ENCODE measurements at regions not wholly inside any gene's neighbourhood (a gene's known extent, or its start where the extent isn't known, plus 50 kb on each side); places are given as distances from the start of the nearest gene placed in this dataset.

- H3K36me3 ChIP-seq (ENCODE audit: control insufficient read depth in 1 of 2, insufficient read depth in 2 of 2, low read length in 2 of 2): no peaks in the 10 kb centered on the region
- peaks cover 0 to 10% of the 10 kb centered on the region in 2 donors for H3K4me1 ChIP-seq (ENCODE audit: control insufficient read depth in 1 of 2, insufficient read depth in 2 of 2, low read length in 2 of 2)
- H3K4me3 ChIP-seq (ENCODE audit: low read depth in 1 of 2, low read length in 2 of 2): no peak overlapping the region
- no peaks in the 10 kb centered on the region for H3K27me3 ChIP-seq (ENCODE audit: low read depth, low read length)
- H3K27ac ChIP-seq (ENCODE audit: low read length): no peak overlapping the region
- H3K9me3 ChIP-seq (ENCODE audit: control insufficient read depth in 1 of 2, low read length in 2 of 2): no peaks in the 10 kb centered on the region
Observed at GRCh38 chr2:8312221-8312620, 369.6 kb upstream of the ID2 start.

DNA sequence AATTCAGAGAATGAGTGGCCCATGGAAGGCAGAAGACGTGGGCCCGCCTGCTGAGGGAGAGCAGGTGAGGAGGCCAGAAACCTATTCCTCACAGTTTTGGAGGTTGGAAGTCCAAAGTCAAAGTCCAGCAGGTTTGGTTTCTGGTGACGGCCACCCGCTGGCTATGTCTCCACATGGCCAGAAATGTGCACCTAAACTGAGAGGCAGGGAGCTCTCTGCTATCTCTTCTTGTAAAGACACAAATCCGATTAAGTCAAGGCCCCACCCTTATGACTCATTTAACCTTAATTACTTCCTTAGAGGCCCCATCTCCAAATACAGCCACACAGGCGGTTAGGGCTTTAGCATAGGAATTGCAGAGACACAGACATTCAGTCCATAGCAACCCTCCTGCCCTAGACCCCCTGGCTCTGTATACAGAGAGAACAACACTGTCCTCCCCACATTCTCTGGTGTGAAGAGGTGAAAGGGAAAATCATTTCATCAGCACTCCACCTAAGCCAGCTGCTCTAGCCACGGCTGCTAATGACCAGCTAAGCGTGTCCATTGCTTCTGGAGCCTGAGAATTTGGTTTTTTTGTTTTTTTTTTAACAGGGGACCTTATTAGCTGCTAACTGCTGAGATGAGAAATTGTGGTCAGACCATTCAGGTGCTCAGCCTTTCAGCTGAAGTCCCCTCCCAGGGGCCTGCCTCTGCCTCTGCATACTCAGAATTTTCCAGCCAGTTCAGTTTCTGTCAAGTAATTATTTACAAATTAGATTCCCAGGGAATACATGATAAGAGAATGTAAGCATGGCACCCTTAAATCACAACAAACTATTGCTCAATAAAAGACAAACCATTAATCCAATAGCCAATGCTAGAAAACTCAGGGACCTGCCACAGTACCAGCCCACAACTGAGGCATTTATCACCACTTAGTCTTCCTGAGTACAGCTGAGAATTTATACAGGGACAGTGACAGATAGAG, 368.7 kb upstream of the ID2 start:
- peaks cover 0 to 10% of the 10 kb centered on the region in 2 donors for H3K4me1 ChIP-seq (ENCODE audit: control insufficient read depth in 1 of 2, insufficient read depth in 2 of 2, low read length in 2 of 2)

GRCh38 chr2:8314063-8314462, 367.8 kb upstream of the ID2 start:
- H3K4me1 ChIP-seq (ENCODE audit: control insufficient read depth in 1 of 2, insufficient read depth in 2 of 2, low read length in 2 of 2): peaks cover 0 to 10% of the 10 kb centered on the region in 2 donors

More for the DNA sequence above, 368.7 kb upstream of the ID2 start:
- Histone ChIP-seq H3K27ac (ENCODE audit: low read length) (no peak overlapping the region), H3K9me3 (ENCODE audit: control insufficient read depth in 1 of 2, low read length in 2 of 2) (no peaks in the 10 kb centered on the region), H3K36me3 (ENCODE audit: control insufficient read depth in 1 of 2, insufficient read depth in 2 of 2, low read length in 2 of 2) (no peaks in the 10 kb centered on the region), H3K27me3 (ENCODE audit: low read depth, low read length) (no peaks in the 10 kb centered on the region), H3K4me3 (ENCODE audit: low read depth in 1 of 2, low read length in 2 of 2) (no peak overlapping the region)

DNA sequence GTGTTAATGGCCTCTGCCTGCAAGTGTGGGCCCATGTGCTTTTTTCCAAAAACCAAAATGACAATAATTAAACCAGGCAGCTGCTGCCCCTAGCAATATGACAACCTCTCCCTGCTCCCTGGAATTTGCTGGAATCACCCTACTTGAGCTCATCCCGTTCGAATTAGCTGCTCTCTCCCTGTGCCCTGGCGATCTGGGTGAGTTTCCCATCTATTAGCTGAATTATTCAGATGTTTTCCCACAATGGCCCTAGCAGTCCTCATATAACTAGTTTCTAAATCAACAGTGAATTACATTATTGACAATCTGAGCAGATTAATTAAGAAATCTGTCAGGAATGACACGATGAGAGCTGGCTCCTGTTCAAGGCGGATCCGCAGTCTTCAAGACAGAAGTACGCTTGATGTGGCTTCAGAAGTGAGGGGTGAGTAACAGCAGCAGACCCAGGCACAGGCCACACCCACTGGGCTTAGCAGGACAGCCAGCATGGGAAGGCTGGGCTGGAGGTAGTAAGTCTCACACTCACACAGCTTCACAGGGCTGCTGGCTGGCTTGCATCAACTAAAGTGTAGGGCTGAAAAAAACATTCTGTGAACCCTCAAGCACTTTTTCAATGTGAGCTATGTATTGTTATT, 366.2 kb upstream of the ID2 start:
- Histone ChIP-seq H3K27ac (ENCODE audit: low read length) (no peak overlapping the region), H3K4me1 (ENCODE audit: control insufficient read depth in 1 of 2, insufficient read depth in 2 of 2, low read length in 2 of 2) (peaks cover 0 to 10% of the 10 kb centered on the region in 2 donors), H3K4me3 (ENCODE audit: low read depth in 1 of 2, low read length in 2 of 2) (no peak overlapping the region), H3K36me3 (ENCODE audit: control insufficient read depth in 1 of 2, insufficient read depth in 2 of 2, low read length in 2 of 2) (no peaks in the 10 kb centered on the region), H3K27me3 (ENCODE audit: low read depth, low read length) (no peaks in the 10 kb centered on the region), H3K9me3 (ENCODE audit: control insufficient read depth in 1 of 2, low read length in 2 of 2) (no peaks in the 10 kb centered on the region)

More at GRCh38 chr2:8314063-8314462, 367.8 kb upstream of the ID2 start:
- Histone ChIP-seq H3K27me3 (ENCODE audit: low read depth, low read length) (no peaks in the 10 kb centered on the region), H3K36me3 (ENCODE audit: control insufficient read depth in 1 of 2, insufficient read depth in 2 of 2, low read length in 2 of 2) (no peaks in the 10 kb centered on the region), H3K4me3 (ENCODE audit: low read depth in 1 of 2, low read length in 2 of 2) (no peak overlapping the region), H3K9me3 (ENCODE audit: control insufficient read depth in 1 of 2, low read length in 2 of 2) (no peaks in the 10 kb centered on the region), H3K27ac (ENCODE audit: low read length) (no peak overlapping the region)

- Histone ChIP-seq H3K27me3 (ENCODE audit: low read depth, low read length) (no peaks in the 10 kb centered on the region), H3K4me3 (ENCODE audit: low read depth in 1 of 2, low read length in 2 of 2) (no peak overlapping the region), H3K9me3 (ENCODE audit: control insufficient read depth in 1 of 2, low read length in 2 of 2) (no peaks in the 10 kb centered on the region), H3K27ac (ENCODE audit: low read length) (no peak overlapping the region), H3K36me3 (ENCODE audit: control insufficient read depth in 1 of 2, insufficient read depth in 2 of 2, low read length in 2 of 2) (no peaks in the 10 kb centered on the region), H3K4me1 (ENCODE audit: control insufficient read depth in 1 of 2, insufficient read depth in 2 of 2, low read length in 2 of 2) (peaks cover 0 to 10% of the 10 kb centered on the region in 2 donors)
Observed at GRCh38 chr2:8316356-8316755, 365.5 kb upstream of the ID2 start.

GRCh38 chr2:8317418-8317817, 364.4 kb upstream of the ID2 start:
- H3K9me3 ChIP-seq (ENCODE audit: control insufficient read depth in 1 of 2, low read length in 2 of 2): no peaks in the 10 kb centered on the region
- no peak overlapping the region for H3K4me3 ChIP-seq (ENCODE audit: low read depth in 1 of 2, low read length in 2 of 2)
- H3K27ac ChIP-seq (ENCODE audit: low read length): no peak overlapping the region
- H3K27me3 ChIP-seq (ENCODE audit: low read depth, low read length): no peaks in the 10 kb centered on the region
- no peaks in the 10 kb centered on the region for H3K36me3 ChIP-seq (ENCODE audit: control insufficient read depth in 1 of 2, insufficient read depth in 2 of 2, low read length in 2 of 2)
- H3K4me1 ChIP-seq (ENCODE audit: control insufficient read depth in 1 of 2, insufficient read depth in 2 of 2, low read length in 2 of 2): peaks cover 0 to 10% of the 10 kb centered on the region in 2 donors

- no peaks in the 10 kb centered on the region for H3K27me3 ChIP-seq (ENCODE audit: low read depth, low read length)
- H3K27ac ChIP-seq (ENCODE audit: low read length): no peak overlapping the region
- peaks cover 0 to 6% of the 10 kb centered on the region in 2 donors for H3K4me1 ChIP-seq (ENCODE audit: control insufficient read depth in 1 of 2, insufficient read depth in 2 of 2, low read length in 2 of 2)
- H3K4me3 ChIP-seq (ENCODE audit: low read depth in 1 of 2, low read length in 2 of 2): no peak overlapping the region
- no peaks in the 10 kb centered on the region for H3K9me3 ChIP-seq (ENCODE audit: control insufficient read depth in 1 of 2, low read length in 2 of 2)
- no peaks in the 10 kb centered on the region for H3K36me3 ChIP-seq (ENCODE audit: control insufficient read depth in 1 of 2, insufficient read depth in 2 of 2, low read length in 2 of 2)
Observed at GRCh38 chr2:8319219-8319618, 362.6 kb upstream of the ID2 start.

DNA sequence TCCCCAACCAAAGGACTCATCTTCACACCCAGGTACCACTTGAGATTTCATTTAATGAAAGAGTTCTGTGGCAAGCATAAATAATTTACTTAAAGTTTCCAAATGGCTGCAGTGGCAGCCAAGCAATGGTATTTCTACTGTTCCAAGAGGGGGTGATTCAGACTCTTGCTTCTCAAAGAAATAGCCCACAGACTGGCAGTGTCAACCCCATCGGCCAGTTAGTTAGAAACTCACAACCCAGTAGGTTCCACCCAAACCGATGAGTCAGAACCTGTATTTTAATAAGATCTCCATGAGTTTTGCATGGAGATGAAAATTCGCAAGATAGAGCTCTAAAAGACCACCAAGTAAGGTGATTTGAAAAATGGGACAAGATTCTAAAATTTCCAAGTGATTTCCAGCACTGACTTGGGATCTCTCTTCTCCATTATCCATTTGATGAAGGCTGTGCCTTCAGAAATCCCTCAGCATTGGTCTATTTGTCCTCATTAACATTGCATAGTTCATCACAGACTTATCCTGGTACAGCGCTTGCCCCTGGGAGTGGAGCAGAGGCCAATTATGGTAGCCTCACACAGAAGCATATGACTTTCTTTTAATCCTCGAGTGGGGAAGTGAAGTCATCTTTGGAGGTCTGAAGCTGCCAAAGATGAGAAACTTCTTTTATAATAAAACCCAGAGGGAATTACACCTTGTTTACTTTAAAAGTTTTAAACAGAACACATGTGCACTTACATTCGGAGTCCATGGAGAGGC, 361.4 kb upstream of the ID2 start:
- H3K36me3 ChIP-seq (ENCODE audit: control insufficient read depth in 1 of 2, insufficient read depth in 2 of 2, low read length in 2 of 2): no peaks in the 10 kb centered on the region
- H3K4me1 ChIP-seq (ENCODE audit: control insufficient read depth in 1 of 2, insufficient read depth in 2 of 2, low read length in 2 of 2): peaks cover 0 to 6% of the 10 kb centered on the region in 2 donors
- no peak overlapping the region for H3K4me3 ChIP-seq (ENCODE audit: low read depth in 1 of 2, low read length in 2 of 2)
- H3K27ac ChIP-seq (ENCODE audit: low read length): no peak overlapping the region
- no peaks in the 10 kb centered on the region for H3K27me3 ChIP-seq (ENCODE audit: low read depth, low read length)
- no peaks in the 10 kb centered on the region for H3K9me3 ChIP-seq (ENCODE audit: control insufficient read depth in 1 of 2, low read length in 2 of 2)

DNA sequence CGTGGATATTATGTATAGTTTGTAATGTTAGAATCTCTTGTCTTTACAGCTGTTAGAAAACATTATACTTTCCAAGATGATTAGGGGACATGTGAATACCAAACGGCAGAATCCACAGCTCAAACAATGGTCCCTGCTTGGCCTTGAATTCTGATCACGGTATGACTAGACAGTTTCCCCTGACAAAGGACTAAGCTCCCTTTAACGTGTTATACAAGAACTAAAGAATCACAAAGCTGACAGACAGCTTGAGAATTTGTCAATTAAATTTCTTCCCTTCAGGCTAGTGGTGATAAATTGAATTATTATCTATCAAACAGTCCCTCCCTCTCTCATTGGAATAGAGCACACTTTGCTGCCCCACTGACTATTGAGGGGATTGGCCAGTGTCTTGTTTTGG, 359.2 kb upstream of the ID2 start:
- H3K4me3 ChIP-seq (ENCODE audit: low read depth in 1 of 2, low read length in 2 of 2): no peak overlapping the region
- no peaks in the 10 kb centered on the region for H3K4me1 ChIP-seq (ENCODE audit: control insufficient read depth in 1 of 2, insufficient read depth in 2 of 2, low read length in 2 of 2)
- no peaks in the 10 kb centered on the region for H3K36me3 ChIP-seq (ENCODE audit: control insufficient read depth in 1 of 2, insufficient read depth in 2 of 2, low read length in 2 of 2)
- no peaks in the 10 kb centered on the region for H3K9me3 ChIP-seq (ENCODE audit: control insufficient read depth in 1 of 2, low read length in 2 of 2)
- no peaks in the 10 kb centered on the region for H3K27me3 ChIP-seq (ENCODE audit: low read depth, low read length)
- H3K27ac ChIP-seq (ENCODE audit: low read length): no peak overlapping the region

DNA sequence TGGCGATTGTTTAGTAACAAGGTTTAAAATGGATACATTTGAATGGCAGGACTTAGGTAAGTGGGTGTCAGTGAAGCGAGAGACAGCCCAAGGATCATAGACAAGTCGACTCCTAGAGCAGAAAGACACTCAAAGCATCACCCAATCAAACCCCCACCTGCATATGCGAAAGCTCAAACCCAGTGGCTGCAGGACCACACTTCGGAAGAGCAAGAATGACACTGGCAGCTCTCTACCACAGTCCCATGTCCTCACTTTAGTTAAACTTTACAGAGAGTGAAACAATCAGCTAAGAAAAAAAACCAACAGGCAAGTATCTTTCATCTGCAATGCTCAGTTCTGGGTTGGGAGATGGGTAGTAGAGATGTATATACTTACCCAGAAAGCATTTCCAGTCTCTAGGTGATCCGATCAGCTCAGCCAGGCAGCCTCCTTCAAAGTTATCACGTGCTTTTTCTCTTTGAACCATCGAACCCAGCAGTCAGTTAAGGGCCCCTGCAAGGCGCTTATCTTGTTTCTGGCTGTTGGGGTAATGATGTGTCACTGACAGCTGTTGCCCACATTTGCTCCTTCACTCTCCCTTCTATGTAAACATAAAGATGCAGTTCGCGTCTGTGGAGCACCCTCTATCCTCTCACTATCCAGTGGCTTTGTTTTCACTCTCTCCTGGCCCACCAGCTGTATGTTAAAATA, 357.5 kb upstream of the ID2 start:
- Histone ChIP-seq H3K27ac (ENCODE audit: low read length) (no peak overlapping the region), H3K36me3 (ENCODE audit: control insufficient read depth in 1 of 2, insufficient read depth in 2 of 2, low read length in 2 of 2) (no peaks in the 10 kb centered on the region), H3K4me3 (ENCODE audit: low read depth in 1 of 2, low read length in 2 of 2) (no peak overlapping the region), H3K9me3 (ENCODE audit: control insufficient read depth in 1 of 2, low read length in 2 of 2) (no peaks in the 10 kb centered on the region), H3K27me3 (ENCODE audit: low read depth, low read length) (no peaks in the 10 kb centered on the region), H3K4me1 (ENCODE audit: control insufficient read depth in 1 of 2, insufficient read depth in 2 of 2, low read length in 2 of 2) (no peaks in the 10 kb centered on the region)

All from muscle layer of duodenum (tissue), 2 donors.